ENCODE measurements at regions not wholly inside any gene's neighbourhood (a gene's known extent, or its start where the extent isn't known, plus 50 kb on each side); places are given as distances from the start of the nearest gene placed in this dataset.

DNA sequence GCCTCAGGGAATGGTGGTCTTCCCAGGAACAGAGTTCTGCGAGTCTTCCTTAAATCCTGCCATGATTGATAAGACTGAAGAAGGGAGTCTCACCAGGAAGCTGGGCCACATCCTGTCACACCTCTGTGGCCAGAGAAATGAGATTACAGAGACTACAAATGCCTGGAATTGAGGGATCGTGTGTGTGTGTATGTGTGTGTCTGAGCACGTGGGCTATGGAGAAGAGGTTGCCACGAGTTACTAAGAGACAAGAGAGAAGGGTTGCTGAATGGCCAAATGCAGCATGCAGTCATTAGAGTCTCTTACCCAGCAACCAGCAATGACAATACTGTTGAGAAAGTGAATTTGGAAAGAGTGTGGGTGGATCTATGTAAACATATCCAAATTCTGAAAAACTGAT lies 443.1 kb downstream of the MFSD1 start:
- no peak overlapping the region for H3K27ac Mint-ChIP-seq
- POLR2A ChIA-PET (ENCODE audit: partially characterized antibody), result no interaction called here
- intact Hi-C loops (cut with micrococcal nuclease), result no loop called here
- Histone ChIP-seq H3K36me3 (ENCODE audit: insufficient read depth, low read length) (no peaks in the 10 kb centered on the region), H3K27ac (ENCODE audit: low read depth, low read length) (no peak overlapping the region), H3K9me3 (ENCODE audit: control insufficient read depth in 1 of 2, low read length in 2 of 2) (no peaks in the 10 kb centered on the region), H3K4me1 (ENCODE audit: insufficient read depth, low read length) (no peaks in the 10 kb centered on the region), H3K27me3 (ENCODE audit: insufficient read depth, low read length) (no peaks in the 10 kb centered on the region), H3K4me3 (ENCODE audit: low read length in 2 of 2) (no peak overlapping the region)
- no peaks in the 10 kb centered on the region for H3K4me1 Mint-ChIP-seq
- H3K9me3 Mint-ChIP-seq, result peaks cover 0 to 4% (median 0%) of the 10 kb centered on the region in 8 donors
- CTCF ChIA-PET (ENCODE audit: partially characterized antibody), result no interaction called here
- no peaks in the 10 kb centered on the region for H3K36me3 Mint-ChIP-seq
- no peak overlapping the region for H3K4me3 Mint-ChIP-seq
- no peak for DNase-seq
- H3K27me3 Mint-ChIP-seq, result peaks cover 0 to 4% of the 10 kb centered on the region in 2 donors

DNA sequence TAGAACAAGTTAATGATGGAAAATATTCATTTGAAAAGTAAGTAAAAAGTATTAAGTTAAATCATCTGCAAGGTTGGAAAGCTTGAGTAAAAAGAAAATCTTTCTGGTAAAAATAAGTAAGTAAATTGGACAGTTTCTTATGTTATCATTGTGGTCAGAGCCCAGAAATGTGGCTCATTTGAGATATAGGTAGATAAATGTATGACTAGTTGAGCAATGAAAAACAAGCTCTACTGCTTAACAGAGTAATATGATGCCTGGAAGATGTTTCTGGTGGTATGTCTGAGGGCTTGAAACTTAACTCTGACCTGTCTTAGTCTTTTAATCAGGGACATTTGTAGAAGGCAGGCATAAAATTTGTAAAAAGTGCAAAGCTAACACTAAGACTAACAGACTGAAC lies 444.0 kb downstream of the MFSD1 start:
- H3K4me3 ChIP-seq (ENCODE audit: low read length in 2 of 2), result no peak overlapping the region
- DNase-seq, result no peak
- intact Hi-C loops (cut with micrococcal nuclease), result no loop called here
- H3K27me3 ChIP-seq (ENCODE audit: insufficient read depth, low read length), result no peaks in the 10 kb centered on the region
- no peaks in the 10 kb centered on the region for H3K36me3 ChIP-seq (ENCODE audit: insufficient read depth, low read length)
- no peaks in the 10 kb centered on the region for H3K9me3 ChIP-seq (ENCODE audit: control insufficient read depth in 1 of 2, low read length in 2 of 2)
- ChIA-PET POLR2A (ENCODE audit: partially characterized antibody) (no interaction called here), CTCF (ENCODE audit: partially characterized antibody) (no interaction called here)
- no peak overlapping the region for H3K27ac ChIP-seq (ENCODE audit: low read depth, low read length)
- peaks cover 0 to 4% (median 2%) of the 10 kb centered on the region in 8 donors for H3K9me3 Mint-ChIP-seq
- H3K27ac Mint-ChIP-seq, result no peak overlapping the region
- no peaks in the 10 kb centered on the region for H3K36me3 Mint-ChIP-seq
- no peaks in the 10 kb centered on the region for H3K4me1 Mint-ChIP-seq
- H3K4me1 ChIP-seq (ENCODE audit: insufficient read depth, low read length), result no peaks in the 10 kb centered on the region
- H3K4me3 Mint-ChIP-seq, result no peak overlapping the region
- peaks cover 0 to 4% of the 10 kb centered on the region in 2 donors for H3K27me3 Mint-ChIP-seq

DNA sequence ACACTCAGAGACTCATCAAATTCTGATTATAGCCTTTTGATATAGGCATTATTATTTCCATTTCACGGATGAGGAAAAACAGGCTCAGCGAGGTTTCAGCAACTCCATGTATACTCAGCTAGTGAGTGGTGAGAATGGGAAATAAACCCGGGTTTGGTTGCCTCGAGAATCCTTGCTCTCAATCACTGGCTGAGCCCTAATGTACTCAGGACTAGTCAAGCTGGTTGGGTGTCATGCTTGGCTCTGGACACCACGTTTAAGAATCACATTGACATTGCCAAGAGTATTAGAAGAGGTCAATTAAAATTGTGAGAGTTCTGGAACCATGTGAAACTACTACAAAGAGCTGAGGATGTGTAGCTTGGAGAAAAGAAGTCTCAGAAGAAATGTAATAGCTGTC lies 444.5 kb downstream of the MFSD1 start:
- Mint-ChIP-seq H3K36me3 (no peaks in the 10 kb centered on the region), H3K9me3 (peaks cover 0 to 7% (median 3%) of the 10 kb centered on the region in 8 donors), H3K27ac (no peak overlapping the region), H3K27me3 (peaks cover 0 to 4% of the 10 kb centered on the region in 2 donors), H3K4me3 (no peak overlapping the region), H3K4me1 (no peaks in the 10 kb centered on the region)
- Histone ChIP-seq H3K4me1 (ENCODE audit: insufficient read depth, low read length) (no peaks in the 10 kb centered on the region), H3K9me3 (ENCODE audit: control insufficient read depth in 1 of 2, low read length in 2 of 2) (no peaks in the 10 kb centered on the region), H3K27me3 (ENCODE audit: insufficient read depth, low read length) (no peaks in the 10 kb centered on the region), H3K4me3 (ENCODE audit: low read length in 2 of 2) (no peak overlapping the region), H3K27ac (ENCODE audit: low read depth, low read length) (no peak overlapping the region), H3K36me3 (ENCODE audit: insufficient read depth, low read length) (no peaks in the 10 kb centered on the region)
- DNase-seq, result no peak
- CTCF ChIA-PET (ENCODE audit: partially characterized antibody), result no interaction called here
- intact Hi-C loops (cut with micrococcal nuclease), result no loop called here
- POLR2A ChIA-PET (ENCODE audit: partially characterized antibody), result no interaction called here

DNA sequence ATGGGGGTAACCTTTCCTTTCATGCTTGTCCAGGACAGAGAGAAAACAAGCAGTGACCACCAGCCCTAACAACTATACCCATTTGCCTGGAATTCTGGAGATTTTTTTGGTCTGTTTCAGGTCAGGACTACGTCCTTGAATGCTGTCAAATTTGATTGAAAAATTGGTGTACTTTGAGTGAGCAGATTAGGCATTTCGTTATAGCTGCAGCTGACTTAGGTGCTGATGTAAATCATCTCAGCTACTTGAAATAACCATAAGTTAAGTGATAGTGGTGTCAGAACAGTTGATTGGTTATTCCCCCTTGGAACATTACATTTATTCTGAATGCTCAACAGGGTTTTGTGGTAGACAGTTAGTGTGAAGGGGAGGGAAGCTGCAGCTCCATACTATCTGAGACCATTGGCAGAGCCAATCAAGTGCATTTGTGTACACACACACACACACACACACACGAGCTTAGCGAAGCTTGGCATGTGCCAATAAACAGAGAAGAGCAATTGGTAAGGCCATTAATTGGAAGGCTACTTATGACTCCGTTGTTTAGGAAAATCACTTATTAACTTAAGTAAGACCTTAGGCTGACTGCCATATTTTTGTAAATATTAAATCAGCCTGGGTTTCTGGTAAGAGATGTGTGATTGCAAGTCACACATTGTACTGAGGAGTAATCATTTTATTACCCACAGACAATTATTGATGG lies 447.8 kb downstream of the MFSD1 start:
- Histone ChIP-seq H3K9me3 (ENCODE audit: control insufficient read depth in 1 of 2, low read length in 2 of 2) (no peaks in the 10 kb centered on the region), H3K27ac (ENCODE audit: low read depth, low read length) (no peak overlapping the region), H3K36me3 (ENCODE audit: insufficient read depth, low read length) (no peaks in the 10 kb centered on the region), H3K4me1 (ENCODE audit: insufficient read depth, low read length) (no peaks in the 10 kb centered on the region), H3K4me3 (ENCODE audit: low read length in 2 of 2) (no peak overlapping the region), H3K27me3 (ENCODE audit: insufficient read depth, low read length) (no peaks in the 10 kb centered on the region)
- Mint-ChIP-seq H3K27me3 (peaks cover 0 to 6% of the 10 kb centered on the region in 2 donors), H3K36me3 (no peaks in the 10 kb centered on the region), H3K4me1 (no peaks in the 10 kb centered on the region), H3K27ac (no peak overlapping the region), H3K9me3 (peaks cover 0 to 34% (median 17%) of the 10 kb centered on the region in 8 donors), H3K4me3 (no peak overlapping the region)
- ChIA-PET CTCF (ENCODE audit: partially characterized antibody) (interaction anchor here (0.6 to 1.1 kb wide), 2 partner anchors 10 to 13 kb away, joined by 3 to 4 read pairs; no protein-coding TSS in a partner anchor), POLR2A (ENCODE audit: partially characterized antibody) (no interaction called here)
- intact Hi-C loops (cut with micrococcal nuclease), result no loop called here
- no peak for DNase-seq

DNA sequence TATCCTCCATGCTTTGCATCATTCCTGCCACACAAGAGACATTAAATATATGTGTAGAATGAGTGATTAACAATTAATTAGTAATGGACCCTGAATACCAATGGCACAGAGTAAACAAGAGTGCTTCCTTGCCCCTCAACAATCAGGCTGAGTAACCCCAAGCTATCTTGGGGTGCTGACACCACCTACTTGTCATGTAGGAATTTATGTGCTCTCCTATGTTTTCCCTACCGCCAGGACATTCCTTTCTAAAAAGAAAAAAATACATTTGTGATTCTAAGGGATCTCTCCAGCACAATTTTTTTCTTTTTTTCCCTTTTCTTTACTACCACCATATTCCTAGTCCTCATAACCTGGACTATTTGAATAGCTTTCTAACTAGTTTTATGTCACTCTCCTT lies 449.1 kb downstream of the MFSD1 start:
- no peak overlapping the region for H3K4me3 Mint-ChIP-seq
- H3K27me3 ChIP-seq (ENCODE audit: insufficient read depth, low read length), result no peaks in the 10 kb centered on the region
- CTCF ChIA-PET (ENCODE audit: partially characterized antibody), result no interaction called here
- H3K4me1 ChIP-seq (ENCODE audit: insufficient read depth, low read length), result no peaks in the 10 kb centered on the region
- no peak overlapping the region for H3K27ac ChIP-seq (ENCODE audit: low read depth, low read length)
- no peak overlapping the region for H3K4me3 ChIP-seq (ENCODE audit: low read length in 2 of 2)
- peaks cover 3 to 6% of the 10 kb centered on the region in 2 donors for H3K27me3 Mint-ChIP-seq
- peaks cover 0 to 34% (median 17%) of the 10 kb centered on the region in 8 donors for H3K9me3 Mint-ChIP-seq
- no peaks in the 10 kb centered on the region for H3K4me1 Mint-ChIP-seq
- no peaks in the 10 kb centered on the region for H3K9me3 ChIP-seq (ENCODE audit: control insufficient read depth in 1 of 2, low read length in 2 of 2)
- DNase-seq, result no peak
- POLR2A ChIA-PET (ENCODE audit: partially characterized antibody), result no interaction called here
- intact Hi-C loops (cut with micrococcal nuclease), result no loop called here
- no peaks in the 10 kb centered on the region for H3K36me3 ChIP-seq (ENCODE audit: insufficient read depth, low read length)
- no peaks in the 10 kb centered on the region for H3K36me3 Mint-ChIP-seq
- H3K27ac Mint-ChIP-seq, result no peak overlapping the region

DNA sequence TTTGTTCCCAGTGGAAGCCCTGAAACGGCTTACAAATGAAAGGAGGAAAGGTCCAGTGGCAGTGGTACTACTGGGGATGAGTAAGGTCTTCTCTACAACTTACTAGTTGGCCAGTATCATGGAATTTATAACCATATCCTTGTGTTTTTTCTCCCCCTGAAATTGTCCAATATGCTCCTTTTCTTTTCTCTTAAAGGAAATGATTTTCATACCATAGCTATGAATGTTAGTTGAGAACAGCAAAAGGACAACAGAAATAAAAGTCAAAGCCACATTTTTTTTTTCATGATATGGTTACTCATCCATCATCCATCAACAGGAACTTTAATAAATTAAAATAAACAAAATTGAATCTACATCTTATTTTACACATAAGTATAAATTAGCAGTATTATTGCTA lies 450.4 kb downstream of the MFSD1 start:
- CTCF ChIA-PET (ENCODE audit: partially characterized antibody), result no interaction called here
- H3K9me3 Mint-ChIP-seq, result peaks cover 0 to 34% (median 17%) of the 10 kb centered on the region in 8 donors
- no peak for DNase-seq
- no peak overlapping the region for H3K27ac Mint-ChIP-seq
- no peaks in the 10 kb centered on the region for H3K36me3 ChIP-seq (ENCODE audit: insufficient read depth, low read length)
- no peak overlapping the region for H3K4me3 Mint-ChIP-seq
- H3K4me1 Mint-ChIP-seq, result no peaks in the 10 kb centered on the region
- H3K4me3 ChIP-seq (ENCODE audit: low read length in 2 of 2), result no peak overlapping the region
- H3K27me3 Mint-ChIP-seq, result peaks cover 3 to 6% of the 10 kb centered on the region in 2 donors
- H3K36me3 Mint-ChIP-seq, result no peaks in the 10 kb centered on the region
- H3K27ac ChIP-seq (ENCODE audit: low read depth, low read length), result no peak overlapping the region
- H3K4me1 ChIP-seq (ENCODE audit: insufficient read depth, low read length), result no peaks in the 10 kb centered on the region
- POLR2A ChIA-PET (ENCODE audit: partially characterized antibody), result no interaction called here
- H3K27me3 ChIP-seq (ENCODE audit: insufficient read depth, low read length), result no peaks in the 10 kb centered on the region
- intact Hi-C loops (cut with micrococcal nuclease), result no loop called here
- no peaks in the 10 kb centered on the region for H3K9me3 ChIP-seq (ENCODE audit: control insufficient read depth in 1 of 2, low read length in 2 of 2)

DNA sequence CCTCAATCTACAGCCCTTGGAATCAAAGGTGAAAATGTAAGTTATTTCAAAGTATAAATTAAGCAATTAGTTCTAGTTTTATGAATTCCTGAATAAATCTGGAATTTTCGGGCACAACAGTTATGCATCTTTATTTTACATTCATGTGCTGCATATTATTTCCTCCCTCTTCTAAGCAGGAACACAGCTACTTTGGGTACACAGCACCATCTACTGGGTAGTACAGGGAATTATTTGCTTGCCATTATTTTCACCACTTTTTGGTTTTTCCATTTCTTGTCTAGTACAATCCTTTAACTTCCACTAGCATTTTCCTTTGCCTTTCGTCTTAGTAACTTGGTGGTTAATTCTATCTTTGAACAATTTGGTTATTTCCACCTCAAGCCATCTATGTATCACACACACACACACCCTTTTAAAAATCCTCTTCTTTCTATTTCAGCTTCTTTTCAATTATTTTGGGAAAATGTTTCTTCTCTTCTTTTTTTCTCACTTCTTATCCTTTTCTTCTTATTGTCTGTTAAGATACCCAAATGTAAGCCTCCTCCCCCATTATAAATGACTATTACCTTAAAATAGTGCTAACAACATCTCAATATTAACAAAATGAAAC lies 451.0 kb downstream of the MFSD1 start:
- ChIA-PET POLR2A (ENCODE audit: partially characterized antibody) (no interaction called here), CTCF (ENCODE audit: partially characterized antibody) (no interaction called here)
- Histone ChIP-seq H3K4me3 (ENCODE audit: low read length in 2 of 2) (no peak overlapping the region), H3K4me1 (ENCODE audit: insufficient read depth, low read length) (no peaks in the 10 kb centered on the region), H3K27me3 (ENCODE audit: insufficient read depth, low read length) (no peaks in the 10 kb centered on the region), H3K27ac (ENCODE audit: low read depth, low read length) (no peak overlapping the region), H3K9me3 (ENCODE audit: control insufficient read depth in 1 of 2, low read length in 2 of 2) (no peaks in the 10 kb centered on the region), H3K36me3 (ENCODE audit: insufficient read depth, low read length) (no peaks in the 10 kb centered on the region)
- Mint-ChIP-seq H3K36me3 (no peaks in the 10 kb centered on the region), H3K4me1 (no peaks in the 10 kb centered on the region), H3K27me3 (peaks cover 3 to 6% of the 10 kb centered on the region in 2 donors), H3K9me3 (peaks cover 0 to 34% (median 17%) of the 10 kb centered on the region in 8 donors), H3K27ac (no peak overlapping the region), H3K4me3 (no peak overlapping the region)
- intact Hi-C loops (cut with micrococcal nuclease), result no loop called here
- no peak for DNase-seq

Data from CD4-positive, alpha-beta memory T cell (primary cell).